Stomach (tissue), 4 donors: ENCODE measurements at regions not wholly inside any gene's neighbourhood (a gene's known extent, or its start where the extent isn't known, plus 50 kb on each side); places are given as distances from the start of the nearest gene placed in this dataset.
"Not testable (repeated sequence)": the region's sequence is repeated elsewhere in the genome, so short reads cannot be mapped to it uniquely, and the experiment has no call there.

ENCODE experiments used
- CTCF ChIP-seq, 7 experiments: fragments of 450-650 bp in 4 of 7; fragments of 200-600 bp in 3 of 7; sonication (generic) in 3 of 7; IDR thresholded peaks; one replicate each; pipeline ENCODE4 v1.5.1; 2016 to 2019; ENCODE audit warnings: antibody characterized with exemption in 7 of 7, control low read depth in 2 of 7, mild to moderate bottlenecking in 1 of 7
- POLR2AphosphoS5 ChIP-seq, 3 donors: sonication (generic); formaldehyde crosslinking; IDR thresholded peaks; one replicate each; pipeline ENCODE4 v1.6.1; 2016; ENCODE audit warnings: antibody characterized with exemption in 3 of 3

GRCh38 chr7:65568226-65568625, 194.6 kb downstream of the ZNF92 start:
- not testable (repeated sequence) for TF ChIP-seq CTCF, POLR2AphosphoS5 (IDR thresholded peaks at IDR 0.05)
